HL-60 (cell line): ENCODE measurements at regions not wholly inside any gene's neighbourhood (a gene's known extent, or its start where the extent isn't known, plus 50 kb on each side); places are given as distances from the start of the nearest gene placed in this dataset.

ENCODE experiments used
- DNase-seq, 2 experiments: peaks; one replicate each; pipeline ENCODE4 v3.0.0-alpha.2; 2010 to 2020; ENCODE audit warnings: low read depth in 1 of 2, low spot score in 1 of 2
- H3K27ac ChIP-seq: fragments of 250-450 bp; sonication (Bioruptor Pico); replicated peaks from 2 replicates; pipeline ENCODE4 v1.5.1; 2020; ENCODE audit warnings: mild to moderate bottlenecking, moderate library complexity
- H3K27me3 ChIP-seq: fragments of 250-450 bp; sonication (Bioruptor Pico); 2 replicates; pipeline ENCODE4 v1.5.1; 2021; ENCODE audit warnings: mild to moderate bottlenecking, moderate library complexity; ENCODE audit not compliant: insufficient read depth, poor library complexity, severe bottlenecking
- H3K4me3 ChIP-seq: replicated peaks from 2 replicates; pipeline ENCODE4 v1.5.1; 2011; ENCODE audit warnings: mild to moderate bottlenecking, control low read depth, low read length; ENCODE audit not compliant: insufficient read depth
- GABPA ChIP-seq: IDR thresholded peaks from 2 replicates; pipeline ENCODE4 v1.6.1; 2012; ENCODE audit warnings: low read depth
- POLR2AphosphoS5 ChIP-seq: IDR thresholded peaks from 2 replicates; pipeline ENCODE4 v1.6.1; 2012; ENCODE audit warnings: low read depth
- SPI1 ChIP-seq: IDR thresholded peaks from 2 replicates; pipeline ENCODE4 v1.6.1; 2012; ENCODE audit warnings: low read depth, mild to moderate bottlenecking, borderline replicate concordance
- TF ChIP-seq, protein P1 (sequence below): IDR thresholded peaks from one replicate; pipeline ENCODE4 v1.5.1; 2011; ENCODE audit warnings: low read length, control low read depth, inconsistent platforms; ENCODE audit not compliant: insufficient read depth
- TF ChIP-seq, protein P2 (sequence below): IDR thresholded peaks from 2 replicates; pipeline ENCODE4 v1.6.1; 2012; ENCODE audit warnings: low read depth; ENCODE audit not compliant: insufficient replicate concordance

DNA sequence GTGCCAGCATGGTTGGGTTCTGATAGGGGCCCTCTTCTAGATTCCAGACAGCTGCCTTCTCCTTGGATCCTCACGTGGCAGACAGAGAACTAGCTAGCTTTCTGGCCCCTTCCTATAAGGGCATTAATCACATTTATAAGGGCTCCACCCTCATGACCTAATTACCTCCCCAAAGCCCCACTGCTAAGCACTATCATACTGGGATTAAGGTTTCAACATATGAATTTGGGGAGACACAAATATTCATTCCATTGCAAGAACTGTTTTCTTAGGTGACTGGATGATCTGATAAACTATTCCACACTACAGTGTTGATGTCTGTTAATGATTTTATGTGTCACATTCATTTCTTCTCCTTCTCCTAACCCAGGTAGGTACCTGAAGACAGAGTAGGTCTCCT, 135.8 kb upstream of the COL21A1 start:
- Histone ChIP-seq H3K27ac (no peak overlapping the region), H3K27me3 (no peaks in the 10 kb centered on the region), H3K4me3 (no peak overlapping the region)
- DNase-seq, result no peak
- TF ChIP-seq, protein P1, sequence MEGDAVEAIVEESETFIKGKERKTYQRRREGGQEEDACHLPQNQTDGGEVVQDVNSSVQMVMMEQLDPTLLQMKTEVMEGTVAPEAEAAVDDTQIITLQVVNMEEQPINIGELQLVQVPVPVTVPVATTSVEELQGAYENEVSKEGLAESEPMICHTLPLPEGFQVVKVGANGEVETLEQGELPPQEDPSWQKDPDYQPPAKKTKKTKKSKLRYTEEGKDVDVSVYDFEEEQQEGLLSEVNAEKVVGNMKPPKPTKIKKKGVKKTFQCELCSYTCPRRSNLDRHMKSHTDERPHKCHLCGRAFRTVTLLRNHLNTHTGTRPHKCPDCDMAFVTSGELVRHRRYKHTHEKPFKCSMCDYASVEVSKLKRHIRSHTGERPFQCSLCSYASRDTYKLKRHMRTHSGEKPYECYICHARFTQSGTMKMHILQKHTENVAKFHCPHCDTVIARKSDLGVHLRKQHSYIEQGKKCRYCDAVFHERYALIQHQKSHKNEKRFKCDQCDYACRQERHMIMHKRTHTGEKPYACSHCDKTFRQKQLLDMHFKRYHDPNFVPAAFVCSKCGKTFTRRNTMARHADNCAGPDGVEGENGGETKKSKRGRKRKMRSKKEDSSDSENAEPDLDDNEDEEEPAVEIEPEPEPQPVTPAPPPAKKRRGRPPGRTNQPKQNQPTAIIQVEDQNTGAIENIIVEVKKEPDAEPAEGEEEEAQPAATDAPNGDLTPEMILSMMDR, result no peak
- TF ChIP-seq GABPA (no peak), POLR2AphosphoS5 (no peak), SPI1 (no peak)
- TF ChIP-seq, protein P2, sequence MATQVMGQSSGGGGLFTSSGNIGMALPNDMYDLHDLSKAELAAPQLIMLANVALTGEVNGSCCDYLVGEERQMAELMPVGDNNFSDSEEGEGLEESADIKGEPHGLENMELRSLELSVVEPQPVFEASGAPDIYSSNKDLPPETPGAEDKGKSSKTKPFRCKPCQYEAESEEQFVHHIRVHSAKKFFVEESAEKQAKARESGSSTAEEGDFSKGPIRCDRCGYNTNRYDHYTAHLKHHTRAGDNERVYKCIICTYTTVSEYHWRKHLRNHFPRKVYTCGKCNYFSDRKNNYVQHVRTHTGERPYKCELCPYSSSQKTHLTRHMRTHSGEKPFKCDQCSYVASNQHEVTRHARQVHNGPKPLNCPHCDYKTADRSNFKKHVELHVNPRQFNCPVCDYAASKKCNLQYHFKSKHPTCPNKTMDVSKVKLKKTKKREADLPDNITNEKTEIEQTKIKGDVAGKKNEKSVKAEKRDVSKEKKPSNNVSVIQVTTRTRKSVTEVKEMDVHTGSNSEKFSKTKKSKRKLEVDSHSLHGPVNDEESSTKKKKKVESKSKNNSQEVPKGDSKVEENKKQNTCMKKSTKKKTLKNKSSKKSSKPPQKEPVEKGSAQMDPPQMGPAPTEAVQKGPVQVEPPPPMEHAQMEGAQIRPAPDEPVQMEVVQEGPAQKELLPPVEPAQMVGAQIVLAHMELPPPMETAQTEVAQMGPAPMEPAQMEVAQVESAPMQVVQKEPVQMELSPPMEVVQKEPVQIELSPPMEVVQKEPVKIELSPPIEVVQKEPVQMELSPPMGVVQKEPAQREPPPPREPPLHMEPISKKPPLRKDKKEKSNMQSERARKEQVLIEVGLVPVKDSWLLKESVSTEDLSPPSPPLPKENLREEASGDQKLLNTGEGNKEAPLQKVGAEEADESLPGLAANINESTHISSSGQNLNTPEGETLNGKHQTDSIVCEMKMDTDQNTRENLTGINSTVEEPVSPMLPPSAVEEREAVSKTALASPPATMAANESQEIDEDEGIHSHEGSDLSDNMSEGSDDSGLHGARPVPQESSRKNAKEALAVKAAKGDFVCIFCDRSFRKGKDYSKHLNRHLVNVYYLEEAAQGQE, result no peak

DNA sequence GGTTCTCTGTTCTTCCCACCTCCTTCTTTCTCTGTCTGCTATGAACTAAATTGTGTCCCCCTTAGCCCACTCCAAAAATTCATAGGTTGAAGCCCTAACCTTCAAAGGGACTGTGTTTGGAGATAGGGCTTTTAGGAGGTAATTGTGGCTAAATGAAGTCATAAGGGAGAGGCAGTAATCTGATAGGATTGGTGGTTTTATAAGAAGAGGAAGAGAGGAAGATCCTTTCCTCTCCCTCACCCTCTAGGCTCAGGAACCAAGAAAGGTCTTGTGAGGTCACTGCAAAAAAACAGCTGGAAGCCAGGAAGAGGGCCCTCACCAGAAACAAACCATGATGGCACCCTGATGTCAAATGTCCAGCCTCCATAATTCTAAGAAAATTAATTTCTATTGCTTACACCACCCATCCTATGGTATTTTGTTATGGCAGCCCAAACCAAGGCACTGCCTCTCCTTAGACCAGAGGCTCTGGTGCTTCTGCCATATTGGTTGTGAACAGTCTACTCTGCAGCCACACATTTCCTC, 135.1 kb upstream of the COL21A1 start:
- Histone ChIP-seq H3K27ac (no peak overlapping the region), H3K27me3 (no peaks in the 10 kb centered on the region), H3K4me3 (no peak overlapping the region)
- TF ChIP-seq SPI1 (no peak), POLR2AphosphoS5 (no peak), GABPA (no peak)
- TF ChIP-seq, protein P2, result no peak
- TF ChIP-seq, protein P1, result no peak
- DNase-seq, result no peak

DNA sequence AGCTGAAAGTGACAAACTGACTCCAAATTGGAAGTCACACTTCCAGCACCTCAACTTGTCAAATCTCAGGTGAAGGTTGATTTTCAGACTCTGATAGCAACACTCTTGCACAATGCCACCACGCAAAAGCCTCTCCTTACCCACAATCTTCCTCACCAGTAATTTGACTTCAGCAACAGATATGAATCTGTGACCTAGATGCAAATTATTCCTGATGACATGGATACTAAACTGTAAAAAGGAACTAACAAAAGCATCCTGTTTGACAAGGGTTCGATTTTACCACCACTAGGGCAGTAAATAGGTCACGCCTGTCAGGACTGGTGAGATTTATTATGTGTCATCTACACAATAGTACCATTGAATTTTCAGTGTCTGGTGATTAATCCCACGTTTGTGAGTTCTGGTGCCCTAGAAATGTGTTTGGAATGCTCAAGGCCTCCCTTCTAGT, 134.4 kb upstream of the COL21A1 start:
- H3K27me3 ChIP-seq, result no peaks in the 10 kb centered on the region
- no peak for DNase-seq
- no peak overlapping the region for H3K4me3 ChIP-seq
- no peak overlapping the region for H3K27ac ChIP-seq
- TF ChIP-seq, protein P1, result no peak
- TF ChIP-seq SPI1 (no peak), POLR2AphosphoS5 (no peak), GABPA (no peak)
- TF ChIP-seq, protein P2, result no peak
